GM13976 (cell line): ENCODE measurements at regions not wholly inside any gene's neighbourhood (a gene's known extent, or its start where the extent isn't known, plus 50 kb on each side); places are given as distances from the start of the nearest gene placed in this dataset.
"Not testable (repeated sequence)": the region's sequence is repeated elsewhere in the genome, so short reads cannot be mapped to it uniquely, and the experiment has no call there.

Experiments
- DNase-seq: peaks from one replicate; pipeline ENCODE4 v3.0.0; 2012; ENCODE audit warnings: low spot score
- in situ Hi-C: fragments of 300-500 bp; cut with MboI; formaldehyde crosslinking; loops from one replicate; pipeline ENCODE4 v1.12.0; 2022; ENCODE audit warnings: low sequenced_read_pairs, mixed read lengths, inconsistent platforms; ENCODE audit not compliant: unreplicated experiment
- TF ChIP-seq, protein P1 (sequence below): IDR thresholded peaks from 2 replicates; pipeline ENCODE4 v1.5.1; 2012; ENCODE audit warnings: borderline replicate concordance, mild to moderate bottlenecking; ENCODE audit not compliant: insufficient read depth; ENCODE audit errors: extremely low read depth, missing control alignments, control extremely low read depth

DNA sequence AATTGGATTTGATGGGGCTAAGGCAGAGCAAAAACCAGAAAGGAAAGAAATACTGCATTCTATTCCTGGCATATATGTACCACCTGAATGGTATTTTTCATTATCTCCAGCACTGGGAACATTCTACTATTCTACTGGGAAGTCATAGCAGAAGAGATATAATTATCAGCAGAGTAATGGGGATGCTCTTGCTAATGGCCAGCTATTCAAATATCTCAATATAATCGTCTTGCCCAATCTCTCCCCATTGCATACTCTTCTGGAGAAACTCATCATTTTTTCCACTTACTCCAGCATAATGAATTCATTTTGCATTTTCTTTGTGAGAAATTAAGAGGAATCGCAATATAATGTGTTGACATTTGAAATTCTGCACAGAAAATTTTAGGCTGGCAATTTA, 1794.7 kb upstream of the PIK3C3 start:
- TF ChIP-seq, protein P1, sequence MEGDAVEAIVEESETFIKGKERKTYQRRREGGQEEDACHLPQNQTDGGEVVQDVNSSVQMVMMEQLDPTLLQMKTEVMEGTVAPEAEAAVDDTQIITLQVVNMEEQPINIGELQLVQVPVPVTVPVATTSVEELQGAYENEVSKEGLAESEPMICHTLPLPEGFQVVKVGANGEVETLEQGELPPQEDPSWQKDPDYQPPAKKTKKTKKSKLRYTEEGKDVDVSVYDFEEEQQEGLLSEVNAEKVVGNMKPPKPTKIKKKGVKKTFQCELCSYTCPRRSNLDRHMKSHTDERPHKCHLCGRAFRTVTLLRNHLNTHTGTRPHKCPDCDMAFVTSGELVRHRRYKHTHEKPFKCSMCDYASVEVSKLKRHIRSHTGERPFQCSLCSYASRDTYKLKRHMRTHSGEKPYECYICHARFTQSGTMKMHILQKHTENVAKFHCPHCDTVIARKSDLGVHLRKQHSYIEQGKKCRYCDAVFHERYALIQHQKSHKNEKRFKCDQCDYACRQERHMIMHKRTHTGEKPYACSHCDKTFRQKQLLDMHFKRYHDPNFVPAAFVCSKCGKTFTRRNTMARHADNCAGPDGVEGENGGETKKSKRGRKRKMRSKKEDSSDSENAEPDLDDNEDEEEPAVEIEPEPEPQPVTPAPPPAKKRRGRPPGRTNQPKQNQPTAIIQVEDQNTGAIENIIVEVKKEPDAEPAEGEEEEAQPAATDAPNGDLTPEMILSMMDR: no peak
- in situ Hi-C loops: no loop called here
- DNase-seq: no peak

DNA sequence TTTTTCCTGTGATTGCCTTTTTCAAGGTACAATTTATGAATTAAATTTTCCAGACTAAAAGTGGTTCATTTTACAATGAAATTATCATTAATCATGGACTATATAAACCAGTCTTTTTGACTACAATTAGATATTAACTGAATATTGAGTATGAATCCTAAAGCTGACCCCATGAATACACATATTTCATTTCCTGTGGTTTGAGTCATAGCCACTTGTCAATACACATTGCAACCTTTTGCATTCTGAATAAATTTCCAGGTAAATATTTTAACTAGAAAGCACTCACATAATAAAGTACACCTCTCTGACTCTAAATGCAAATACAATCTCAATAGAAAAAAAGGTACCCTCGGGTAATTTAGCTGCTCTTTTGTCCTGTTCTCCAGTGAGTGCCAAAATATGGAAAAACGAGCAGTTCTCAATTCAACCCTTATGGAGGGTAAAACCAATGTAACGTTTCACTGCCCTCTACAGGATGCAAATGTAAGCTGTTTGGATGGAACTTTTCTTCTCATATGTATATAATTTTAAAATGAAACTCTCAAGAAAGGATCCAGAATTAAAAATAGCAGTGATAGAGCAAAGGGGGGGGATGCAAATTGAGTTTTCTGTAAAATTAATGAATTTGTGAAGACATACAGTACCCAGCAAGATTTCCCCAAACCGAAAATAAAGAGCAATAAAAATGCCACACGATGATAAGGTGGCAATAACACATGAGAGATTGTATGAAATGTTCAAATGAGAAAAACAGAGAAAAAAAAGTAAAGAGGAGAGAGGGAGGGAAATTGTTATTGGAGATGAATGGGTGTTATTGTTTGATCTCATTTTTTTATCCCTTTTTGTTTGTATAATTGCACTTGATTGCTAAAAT, 1795.7 kb upstream of the PIK3C3 start:
- in situ Hi-C loops: no loop called here
- TF ChIP-seq, protein P1: no peak
- DNase-seq: no peak

DNA sequence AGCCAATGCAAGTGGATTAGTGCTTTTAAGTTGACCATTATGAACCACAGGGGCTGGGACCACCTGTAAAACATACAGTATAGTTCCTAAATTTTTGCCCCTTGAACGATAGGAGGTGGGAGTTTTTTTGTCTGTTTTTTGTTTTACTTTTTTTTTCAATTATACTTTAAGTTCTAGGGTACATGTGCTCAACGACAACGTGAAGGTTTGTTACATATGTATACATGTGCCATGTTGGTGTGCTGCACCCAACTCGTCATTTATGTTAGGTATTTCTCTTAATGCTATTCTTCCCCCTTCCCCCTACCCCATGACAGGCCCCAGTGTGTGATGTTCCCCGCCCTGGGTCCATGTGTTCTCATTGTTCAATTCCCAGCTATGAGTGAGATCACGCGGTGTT, 1797.9 kb upstream of the PIK3C3 start:
- TF ChIP-seq, protein P1: no peak
- in situ Hi-C loops: no loop called here
- no peak for DNase-seq

DNA sequence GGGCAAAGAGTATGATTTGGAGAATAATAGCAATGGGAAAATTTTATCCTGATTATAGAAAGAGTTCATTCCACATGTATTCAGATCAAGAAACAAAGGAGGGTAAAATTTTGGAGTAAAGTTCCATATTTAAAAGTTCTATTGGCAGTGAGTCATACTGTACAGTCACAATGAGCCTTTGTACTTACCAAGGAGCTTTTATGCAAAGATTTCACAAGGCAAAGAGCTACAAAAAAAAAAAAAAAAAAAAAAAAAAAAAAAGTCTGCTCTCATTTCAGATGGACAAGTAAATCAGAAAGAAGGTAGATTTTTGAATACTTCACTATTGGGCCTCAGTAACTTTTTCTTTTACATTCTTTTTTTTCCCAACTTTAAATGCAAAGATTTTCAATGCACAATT, 1802.2 kb upstream of the PIK3C3 start:
- TF ChIP-seq, protein P1: no peak
- in situ Hi-C loops: no loop called here
- DNase-seq: no peak

DNA sequence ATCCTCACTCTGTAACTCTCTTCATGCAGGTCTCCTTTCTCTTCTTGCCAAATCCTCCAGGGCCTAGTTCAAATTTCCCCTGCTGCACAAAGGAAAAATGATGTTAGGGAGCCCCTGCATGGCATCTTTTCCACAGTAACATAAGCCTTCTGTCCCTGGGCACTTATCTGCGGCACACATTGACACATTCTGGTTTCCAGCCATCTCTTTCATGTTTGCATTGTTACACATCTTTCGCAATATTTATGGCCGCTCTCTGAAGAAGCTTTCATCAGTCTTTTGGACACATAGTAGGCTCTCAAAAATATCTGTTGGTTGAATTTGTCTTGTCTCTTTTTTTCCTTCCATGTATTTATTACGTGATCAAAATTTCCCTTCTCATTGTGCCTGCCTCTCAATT, 1806.1 kb upstream of the PIK3C3 start:
- in situ Hi-C loops: no loop called here
- DNase-seq: no peak
- TF ChIP-seq, protein P1: no peak

DNA sequence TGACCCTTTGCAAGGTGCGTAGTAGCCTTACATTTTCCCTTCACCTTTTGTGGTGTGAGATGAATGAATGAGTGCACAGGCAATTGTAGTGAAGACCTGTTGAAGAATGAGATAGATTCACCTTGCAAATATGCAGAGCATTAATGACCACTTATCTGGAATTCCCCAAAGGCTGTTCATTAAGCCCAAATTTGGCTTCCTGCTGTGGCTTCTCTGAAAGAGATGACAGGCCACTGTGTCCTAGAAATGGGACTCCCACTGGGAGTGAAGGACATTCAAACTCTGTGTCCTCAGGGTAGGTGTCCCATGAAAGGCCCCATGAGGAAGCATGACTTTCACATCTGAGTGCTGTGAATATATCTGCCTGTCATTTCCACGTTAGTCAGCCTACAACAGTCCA, 1821.8 kb upstream of the PIK3C3 start:
- no peak for DNase-seq
- TF ChIP-seq, protein P1: no peak
- in situ Hi-C loops: no loop called here

DNA sequence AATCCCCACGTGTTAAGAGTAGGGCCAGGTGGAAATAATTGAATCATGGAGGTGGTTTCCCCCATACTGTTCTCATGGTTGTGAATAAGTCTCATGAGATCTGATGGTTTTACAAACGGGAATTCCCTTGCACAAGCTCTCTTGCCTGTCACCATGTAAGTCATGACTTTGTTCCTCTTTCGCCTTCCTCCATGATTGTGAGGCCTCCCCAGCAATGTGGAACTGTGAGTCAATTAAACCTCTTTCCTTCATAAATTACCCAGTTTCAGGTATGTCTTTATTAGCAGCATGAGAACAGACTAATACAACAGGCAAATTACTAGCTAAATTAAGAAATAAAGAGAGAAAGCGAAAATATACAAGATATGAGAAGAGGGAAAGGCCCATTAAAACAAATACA, 1822.6 kb upstream of the PIK3C3 start:
- DNase-seq, in situ Hi-C loops: not testable (repeated sequence)
